ENCODE measurements at regions not wholly inside any gene's neighbourhood (a gene's known extent, or its start where the extent isn't known, plus 50 kb on each side); places are given as distances from the start of the nearest gene placed in this dataset.

DNA sequence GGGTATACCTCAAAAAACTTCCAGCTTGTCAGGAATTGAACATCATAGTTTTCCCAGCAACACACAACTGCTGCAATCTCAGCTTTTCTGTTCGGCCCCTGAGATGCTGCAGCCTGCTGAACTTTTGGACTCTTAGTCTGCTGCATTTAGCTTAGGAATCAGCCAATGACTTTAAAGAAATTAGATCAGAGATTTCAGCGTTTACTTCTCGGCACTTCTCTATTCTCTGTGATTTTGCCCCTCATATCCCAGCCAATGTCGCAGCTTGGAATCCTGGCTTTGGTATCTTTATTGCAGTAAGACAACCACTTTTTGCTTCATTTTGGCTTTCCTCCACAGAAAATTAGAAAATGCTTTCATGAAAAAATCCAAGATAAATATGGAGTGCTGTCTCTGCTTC is 86.3 kb upstream of the MCTP2 start:
- TF ChIP-seq CTCF (IDR thresholded peaks at IDR 0.05; ENCODE audit: poor library complexity) (no peak), EZH2phosphoT487 (IDR thresholded peaks at IDR 0.05; ENCODE audit: low read depth, severe bottlenecking, unreplicated experiment) (no peak)

Measured in hepatocyte (in vitro differentiated cells).